Stimulated activated CD8-positive, alpha-beta memory T cell treated with anti-CD3 and anti-CD28 coated beads, Interleukin-12 subunit alpha, Interleukin-12 subunit beta, amount 100 ng/mL, for 24 hours (primary cell): ENCODE measurements at regions not wholly inside any gene's neighbourhood (a gene's known extent, or its start where the extent isn't known, plus 50 kb on each side); places are given as distances from the start of the nearest gene placed in this dataset.
"Not testable (repeated sequence)": the region's sequence is repeated elsewhere in the genome, so short reads cannot be mapped to it uniquely, and the experiment has no call there.

Experiments
- DNase-seq: peaks from one replicate; pipeline ENCODE4 v3.0.0-alpha.2; 2020; ENCODE audit errors: extremely low read depth

DNA sequence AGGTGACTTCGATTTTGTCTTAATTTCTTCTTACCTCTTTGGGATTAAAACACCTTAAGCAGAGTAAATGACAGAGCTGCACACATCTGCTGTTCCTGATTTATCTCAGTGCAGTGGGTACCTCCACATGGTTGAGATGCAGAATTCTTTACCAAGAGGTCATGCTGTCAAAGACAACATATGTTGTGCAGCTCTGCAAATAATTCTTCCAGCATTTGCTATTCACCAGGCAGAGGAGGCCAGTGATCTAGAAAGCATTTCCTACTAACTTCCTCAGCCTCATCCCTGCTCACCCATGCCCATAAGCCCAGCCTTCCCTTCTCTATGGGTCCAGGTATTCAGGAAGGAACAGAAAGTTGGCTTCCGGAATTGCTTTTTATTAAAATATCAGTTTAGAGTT, 109.3 kb downstream of the THBS2 start:
- DNase-seq = no peak

DNA sequence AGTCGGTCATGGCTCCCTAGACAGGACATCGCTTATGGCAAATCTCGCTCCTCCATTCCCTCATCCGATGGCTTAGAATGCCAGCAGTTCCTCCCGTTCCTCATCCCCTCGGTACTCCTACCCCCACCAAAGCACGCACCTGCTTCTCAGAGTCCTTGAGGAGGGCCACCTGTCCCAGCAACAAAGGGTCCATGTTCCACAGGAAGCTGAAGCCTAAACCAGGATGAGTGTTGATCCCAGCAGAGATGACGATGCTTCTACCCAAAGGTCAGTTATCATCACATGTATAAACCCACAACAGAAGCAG, 111.2 kb downstream of the THBS2 start:
- DNase-seq = no peak

DNA sequence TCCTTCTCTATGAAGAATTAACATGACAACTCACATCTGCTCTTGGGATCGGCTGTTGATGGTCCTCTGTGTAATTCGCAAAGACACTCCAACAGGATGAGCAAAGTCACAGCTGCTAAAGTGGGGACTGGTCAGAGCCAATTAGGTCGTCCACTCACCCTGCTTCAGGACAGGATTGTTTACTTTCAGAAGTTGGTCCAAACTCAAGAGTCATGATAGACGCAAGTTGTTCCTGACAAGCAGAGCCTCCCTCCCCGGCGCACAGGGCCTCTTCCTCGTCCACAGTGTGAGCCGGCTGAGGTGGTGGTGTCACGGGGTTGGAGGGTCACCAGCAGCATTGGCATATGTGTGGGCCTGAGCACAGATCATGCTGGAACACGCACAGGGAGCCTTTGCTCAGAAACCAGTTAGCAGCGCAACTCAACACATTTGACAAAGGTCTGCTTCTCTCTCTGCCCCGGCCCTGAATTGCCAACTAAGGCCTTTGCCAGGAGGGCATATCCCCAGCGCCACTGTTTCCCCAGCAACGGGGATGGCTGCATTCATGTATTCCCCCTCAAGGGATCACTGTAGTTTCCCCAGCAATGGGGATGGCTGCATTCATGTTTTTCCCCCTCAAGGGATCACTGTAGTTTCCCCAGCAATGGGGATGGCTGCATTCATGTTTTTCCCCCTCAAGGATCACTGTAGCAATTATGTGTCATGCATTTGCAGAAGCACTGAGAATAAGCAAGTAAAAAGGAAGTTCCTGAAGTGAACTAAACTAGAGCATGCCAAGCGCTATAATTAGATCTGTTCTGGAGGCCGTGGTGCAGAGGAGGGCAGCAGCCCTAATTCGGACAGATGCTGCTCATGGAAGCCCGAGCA, 111.7 kb downstream of the THBS2 start:
- no peak for DNase-seq

DNA sequence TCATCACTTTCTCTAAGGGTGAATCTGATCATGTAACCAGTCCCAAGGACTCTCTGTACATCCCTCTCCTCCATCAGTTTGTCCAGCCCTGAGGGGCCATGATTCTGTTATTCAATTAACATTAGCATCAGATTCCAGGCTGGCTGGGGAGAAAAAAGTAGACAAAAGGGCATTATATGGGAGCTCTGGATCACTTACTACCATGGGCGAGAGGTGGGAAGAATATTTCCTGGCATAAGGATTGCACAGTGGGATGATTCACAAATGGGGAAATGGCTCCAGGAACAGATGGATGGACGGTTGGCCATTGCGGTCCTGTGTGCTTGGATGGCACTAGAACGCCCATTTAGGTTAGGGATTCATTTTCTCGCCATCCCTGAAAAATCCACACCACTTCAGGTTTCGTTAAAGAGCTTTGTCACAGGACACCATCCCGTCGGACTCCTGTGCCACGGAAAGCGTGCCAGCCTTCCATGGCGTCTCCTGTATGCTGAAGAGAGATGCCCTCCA, 112.6 kb downstream of the THBS2 start:
- DNase-seq = no peak

DNA sequence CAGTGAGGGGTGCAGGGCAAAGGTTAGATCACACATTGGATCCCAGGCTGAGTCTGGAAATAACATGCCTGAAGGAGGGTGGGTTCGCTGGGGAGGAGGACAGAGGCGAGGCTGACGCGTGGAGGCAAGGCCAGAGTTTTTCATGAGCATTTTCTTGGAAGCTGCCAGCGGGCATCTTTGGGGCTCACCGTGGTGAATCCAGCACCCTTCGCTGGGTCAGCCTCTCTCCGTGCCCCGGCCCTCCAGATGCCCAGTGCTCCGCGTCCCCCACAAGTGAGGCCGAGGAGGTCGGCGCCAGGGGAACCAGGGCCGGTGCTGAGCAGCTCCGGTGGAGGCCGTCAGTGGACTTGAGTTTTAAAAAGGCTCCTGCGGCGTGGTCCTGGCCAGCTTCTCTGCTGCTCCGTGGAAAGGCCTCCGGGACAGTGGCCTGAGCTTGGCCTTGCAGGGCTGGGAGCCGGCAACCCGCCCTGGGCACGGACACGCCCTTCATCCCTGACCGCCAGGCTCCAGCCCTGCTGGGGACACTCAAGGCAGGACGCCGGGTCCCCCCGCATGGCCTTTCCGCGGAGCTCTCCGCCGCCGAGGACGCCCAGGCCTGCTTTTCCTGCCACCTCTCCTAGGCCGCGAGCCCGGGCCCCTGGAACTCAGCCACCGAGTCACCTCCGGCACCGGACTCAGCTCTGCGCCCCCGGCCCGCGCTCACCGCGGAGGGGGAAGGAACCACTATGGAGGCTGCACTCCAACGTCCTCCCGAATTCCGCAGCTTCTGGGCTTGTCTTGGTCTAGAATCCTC, 114.3 kb downstream of the THBS2 start:
- DNase-seq = no peak

DNA sequence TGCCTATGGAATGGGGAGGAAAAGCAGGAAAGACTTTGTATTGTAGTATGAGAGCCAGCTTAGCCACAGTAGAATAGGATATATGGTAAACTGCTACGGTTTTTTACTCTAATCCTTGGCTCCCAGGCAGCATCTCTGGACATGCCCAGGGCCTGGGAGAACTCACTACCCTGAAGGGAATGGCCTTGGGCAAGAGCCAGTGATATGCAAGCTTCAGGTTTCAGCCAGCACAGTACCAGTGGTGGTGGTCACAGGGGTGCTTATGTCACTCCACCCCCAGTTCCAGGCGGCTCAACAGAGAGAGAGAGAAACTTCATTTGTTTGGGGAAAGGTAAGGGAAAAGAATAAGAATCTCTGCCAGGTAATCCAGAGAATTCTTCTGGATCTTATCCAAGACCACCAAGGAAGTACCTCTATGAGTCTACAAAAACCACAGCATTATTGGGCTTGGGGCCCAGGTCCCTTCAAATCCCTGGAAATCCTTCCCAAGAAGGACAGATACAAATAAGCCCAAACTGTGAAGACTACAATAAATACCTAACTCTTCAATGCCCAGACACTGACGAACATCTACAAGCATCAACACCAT, 121.2 kb downstream of the THBS2 start:
- no peak for DNase-seq

DNA sequence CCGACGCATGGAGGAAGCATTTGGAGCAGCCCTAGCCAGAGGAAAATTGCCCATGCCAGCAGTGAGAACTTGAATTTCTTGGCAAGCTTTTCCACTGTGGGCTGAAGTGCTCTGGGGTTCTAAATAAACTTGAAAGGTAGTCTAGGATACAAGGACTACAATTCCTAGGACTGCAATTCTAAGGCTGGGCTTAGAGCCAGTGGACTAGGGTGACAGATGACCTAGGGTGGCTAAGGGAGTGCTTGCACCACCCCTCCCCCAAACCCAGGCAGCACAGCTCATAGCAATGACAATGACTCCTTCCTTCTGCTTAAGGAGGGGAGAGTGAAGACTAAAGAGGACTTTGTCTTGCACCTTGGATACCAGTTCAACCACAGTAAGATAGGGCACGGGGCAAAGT, 122.3 kb downstream of the THBS2 start:
- no peak for DNase-seq

DNA sequence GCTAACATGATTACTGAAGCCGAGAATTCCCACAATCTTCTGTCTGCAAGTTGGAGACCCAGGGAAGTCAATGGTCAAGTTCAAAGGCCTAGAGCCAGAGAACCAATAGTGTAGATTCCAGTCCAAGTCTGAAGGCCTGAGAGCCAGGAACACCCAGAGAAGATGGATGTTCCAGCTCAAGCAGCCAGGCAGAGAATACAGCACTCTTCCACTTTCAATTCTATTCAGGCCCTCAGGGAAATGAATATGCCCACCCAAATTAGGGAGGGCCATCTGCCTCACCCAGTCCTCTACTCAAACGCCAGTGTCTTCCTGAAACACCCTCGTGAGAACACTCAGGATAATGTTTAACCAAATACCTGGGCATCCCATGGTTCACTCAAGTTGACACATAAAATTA, 123.5 kb downstream of the THBS2 start:
- DNase-seq = no peak

DNA sequence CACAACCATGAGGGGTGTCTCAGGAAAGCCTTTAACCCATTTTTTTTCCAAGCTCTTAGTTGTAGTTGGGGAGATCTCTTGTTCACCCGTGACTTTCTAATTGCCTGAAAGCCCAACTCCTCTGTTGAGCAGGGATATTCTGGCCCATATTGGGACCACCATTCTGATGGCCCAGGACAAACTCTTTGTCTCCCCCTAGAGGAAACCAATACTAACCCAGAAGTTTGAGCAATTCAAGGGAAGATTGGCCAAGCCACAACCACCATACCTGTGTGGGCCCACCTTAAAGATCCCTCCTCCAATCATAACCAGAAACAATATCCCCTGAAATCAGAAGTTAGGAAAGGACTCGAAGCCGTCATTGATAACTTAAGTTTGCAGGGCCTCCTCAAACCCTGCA, 132.6 kb downstream of the THBS2 start:
- DNase-seq = no peak

DNA sequence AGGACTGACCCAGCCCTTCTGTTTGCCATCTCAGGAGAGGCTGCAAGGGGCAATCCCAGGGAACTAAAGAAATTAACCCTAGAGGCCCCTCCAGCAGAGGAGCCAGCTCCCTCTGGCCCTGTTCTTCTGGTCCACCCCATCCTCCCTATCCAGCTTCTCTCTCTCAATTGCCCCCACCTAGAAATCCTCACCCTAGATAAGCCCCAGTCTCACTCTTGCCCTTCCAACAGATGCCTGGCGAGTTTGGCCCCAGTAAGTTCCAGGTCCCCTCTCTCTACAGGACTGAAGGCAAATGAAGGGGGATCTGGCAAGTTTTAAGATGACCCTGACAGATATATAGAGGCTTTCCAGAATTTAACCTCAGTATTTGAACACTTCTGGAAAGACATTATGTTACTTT, 134.0 kb downstream of the THBS2 start:
- DNase-seq = no peak

DNA sequence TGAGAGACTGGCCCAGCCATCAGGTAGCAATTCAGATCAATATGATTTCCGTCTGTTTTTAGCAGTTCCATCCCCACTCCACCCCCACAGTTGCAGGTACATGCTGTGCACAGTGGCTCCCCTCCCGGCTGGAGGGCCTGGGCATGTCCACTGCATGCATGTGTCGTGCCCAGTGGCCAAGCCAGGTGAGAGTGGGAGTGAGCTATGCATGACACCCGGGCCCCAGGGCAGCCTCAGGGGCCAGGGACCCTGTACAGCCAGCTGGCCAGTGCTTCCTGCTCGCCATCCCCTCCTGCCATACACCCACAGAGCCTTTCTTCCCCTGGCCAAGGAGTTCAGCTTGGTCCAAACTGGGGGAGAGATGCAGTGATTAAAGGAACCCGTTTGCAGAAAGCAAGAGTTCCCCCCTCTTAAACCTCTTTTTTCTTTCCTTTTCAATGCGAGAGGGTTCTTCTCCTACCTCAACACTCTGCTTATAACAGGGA, 135.3 kb downstream of the THBS2 start:
- DNase-seq = no peak

DNA sequence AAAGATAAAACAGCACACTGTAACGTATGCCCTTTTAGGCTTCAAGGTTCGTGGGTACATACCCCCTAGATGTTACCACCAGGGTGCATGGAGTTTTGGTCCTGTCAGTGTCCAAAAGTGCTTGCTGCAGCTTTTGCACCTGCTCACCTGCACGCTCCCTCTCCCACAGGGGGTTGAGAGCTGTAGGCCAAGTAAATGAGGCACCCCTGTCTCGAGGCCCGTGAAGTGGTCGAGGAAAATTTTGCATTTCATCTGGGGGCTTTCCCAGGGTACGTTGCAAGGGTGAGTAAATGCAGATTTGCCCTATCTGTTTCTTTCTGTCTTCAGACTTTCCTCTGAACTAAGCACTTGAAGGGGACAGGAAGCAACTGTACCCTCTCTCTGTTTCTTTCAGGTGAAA, 136.0 kb downstream of the THBS2 start:
- no peak for DNase-seq

DNA sequence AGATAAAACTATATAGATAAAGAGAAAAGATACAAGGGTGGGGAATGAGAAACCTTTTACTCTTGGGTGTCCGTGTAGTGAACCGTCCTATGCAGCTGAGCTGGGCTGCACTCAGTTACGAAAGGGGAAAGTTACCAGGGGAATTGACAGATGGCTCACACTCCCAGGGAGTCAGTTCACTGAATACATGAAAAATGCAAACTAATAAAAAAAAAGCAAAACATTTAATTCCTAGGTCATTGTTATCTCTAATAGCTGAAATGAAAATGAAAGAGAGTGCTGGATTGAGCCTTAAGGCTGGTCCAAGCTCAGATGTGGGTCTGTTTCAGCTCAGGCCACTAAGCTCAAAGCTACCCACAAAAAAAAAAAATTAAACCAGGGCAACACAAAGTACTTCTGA, 138.0 kb downstream of the THBS2 start:
- no peak for DNase-seq

DNA sequence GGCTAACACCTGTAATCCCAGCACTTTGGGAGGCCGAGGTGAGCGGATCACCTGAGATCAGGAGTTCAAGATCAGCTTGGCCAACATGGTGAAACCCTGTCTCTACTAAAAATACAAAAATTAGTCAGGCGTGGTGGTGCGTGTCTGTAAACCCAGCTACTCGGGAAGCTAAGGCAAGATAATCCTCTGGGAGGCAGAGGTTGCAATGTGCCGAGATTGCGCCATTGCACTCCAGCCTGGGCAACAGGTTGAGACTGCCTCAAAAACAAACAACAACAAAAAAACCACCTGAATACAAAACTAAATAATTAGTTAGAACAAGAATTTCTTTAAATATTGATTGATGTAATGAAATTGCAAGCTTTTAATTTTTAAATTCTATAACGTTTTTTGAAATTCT, 139.0 kb downstream of the THBS2 start:
- DNase-seq = not testable (repeated sequence)

DNA sequence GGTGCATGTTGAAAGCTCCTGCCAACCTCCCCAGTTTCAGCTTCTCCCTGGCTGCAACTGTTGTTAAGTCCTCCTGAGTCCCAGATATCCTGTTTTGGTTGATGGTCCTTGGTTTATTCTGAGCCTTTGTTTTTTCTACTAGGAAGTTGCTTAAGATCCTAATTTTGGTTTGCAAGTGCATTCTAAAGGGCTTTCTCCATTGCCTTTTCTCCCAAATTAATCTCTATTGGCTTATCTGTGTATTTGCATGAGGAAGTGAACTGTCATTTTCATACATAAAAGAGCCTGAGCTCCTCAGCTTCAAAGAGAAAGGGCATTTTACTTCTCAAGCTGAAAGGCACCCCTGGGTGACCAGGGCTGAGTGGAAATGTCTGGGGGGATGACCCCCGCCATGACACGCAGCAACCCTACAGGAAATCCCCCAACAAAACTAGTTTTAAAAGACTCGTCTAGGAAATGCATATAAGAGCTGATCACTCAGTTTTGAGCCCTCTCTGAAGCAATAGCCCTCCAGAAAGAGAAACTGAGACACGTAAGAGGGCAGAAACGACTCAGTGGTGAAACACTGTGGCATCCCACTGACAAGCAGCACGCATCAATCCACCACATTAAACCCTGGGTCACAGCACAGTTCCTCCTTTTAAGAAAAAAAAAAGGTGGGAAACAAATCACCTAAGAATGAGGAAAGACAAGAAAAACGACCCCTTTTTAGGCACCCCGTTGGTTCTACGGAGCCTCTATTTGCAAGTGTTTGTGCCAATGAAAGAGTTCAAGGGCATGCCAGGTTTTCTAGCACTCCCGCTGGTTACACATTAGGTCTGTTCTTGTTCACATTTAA, 140.9 kb downstream of the THBS2 start:
- no peak for DNase-seq

DNA sequence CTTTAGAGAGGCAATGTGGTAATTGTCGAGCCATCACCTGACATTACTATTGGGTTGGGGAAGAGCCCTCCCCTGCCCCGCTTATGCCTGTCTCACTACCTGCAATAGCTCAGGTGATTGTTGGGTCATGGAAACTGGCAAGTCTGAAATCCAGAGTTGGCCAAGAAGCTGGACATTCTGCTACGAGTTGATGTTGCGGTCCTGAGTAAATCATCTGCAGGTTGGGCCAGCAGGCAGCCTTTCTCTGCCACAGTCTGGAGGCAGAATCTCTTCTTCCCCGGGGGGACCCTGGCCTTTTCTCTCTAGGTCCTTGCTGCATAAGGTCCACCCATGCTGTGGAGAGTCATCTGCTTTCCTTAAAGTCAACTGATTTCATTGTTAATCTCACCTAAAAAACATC, 142.4 kb downstream of the THBS2 start:
- no peak for DNase-seq

DNA sequence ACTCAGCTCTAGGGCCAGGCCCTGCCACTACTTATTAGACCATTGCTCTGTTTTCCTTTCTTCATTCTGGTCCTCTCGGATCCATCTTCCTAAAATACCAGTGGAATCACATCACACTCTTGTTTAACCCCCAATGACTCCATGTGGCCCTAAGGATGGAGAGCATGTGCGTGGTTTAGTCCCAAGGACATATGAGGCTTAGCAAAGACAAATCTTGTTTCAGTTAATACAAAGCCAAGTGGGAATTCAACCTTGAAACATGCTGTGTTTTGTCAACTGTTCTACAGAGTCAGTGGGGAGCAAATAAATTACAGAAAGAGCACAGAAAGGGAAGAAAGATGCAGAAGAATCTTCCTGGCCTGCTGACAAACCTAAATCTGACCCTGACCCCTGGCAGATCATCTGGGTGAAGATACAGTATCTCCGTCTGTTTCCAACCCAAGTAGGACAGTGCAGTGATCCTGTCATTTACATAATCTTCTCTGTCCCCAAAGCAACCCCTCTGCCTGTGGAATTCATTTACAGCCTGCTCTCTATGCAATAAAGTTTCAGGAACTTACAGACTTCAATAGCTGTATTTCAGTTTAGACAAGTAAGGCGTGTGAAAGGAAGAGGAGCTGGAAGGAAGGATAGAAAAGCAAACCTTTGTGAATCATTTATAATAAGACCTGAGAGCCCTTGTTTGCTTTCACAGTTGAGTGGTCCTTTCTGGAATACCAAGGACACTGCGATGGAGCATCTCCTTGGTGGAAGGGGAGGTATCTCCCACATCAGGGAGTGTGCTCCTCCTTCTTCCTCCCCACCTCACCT, 144.0 kb downstream of the THBS2 start:
- no peak for DNase-seq

DNA sequence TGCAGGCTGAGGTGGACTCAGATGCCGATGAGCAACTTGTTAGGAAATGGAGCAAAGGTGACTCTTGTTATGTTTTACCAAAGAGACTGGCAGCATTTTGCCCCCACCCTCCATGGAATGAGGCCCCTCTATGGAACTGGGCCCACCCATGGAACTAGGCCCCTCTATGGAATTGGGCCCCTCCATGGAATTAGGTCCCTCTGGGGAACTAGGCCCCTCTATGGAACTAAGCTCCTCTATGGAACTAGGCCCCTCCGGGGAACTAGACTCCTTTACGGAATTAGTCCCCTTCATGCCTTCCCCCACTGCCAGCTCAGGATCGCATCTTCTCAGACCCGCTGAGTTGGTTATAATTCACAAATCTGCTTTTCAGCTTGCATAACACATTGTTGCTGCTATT, 144.9 kb downstream of the THBS2 start:
- no peak for DNase-seq

DNA sequence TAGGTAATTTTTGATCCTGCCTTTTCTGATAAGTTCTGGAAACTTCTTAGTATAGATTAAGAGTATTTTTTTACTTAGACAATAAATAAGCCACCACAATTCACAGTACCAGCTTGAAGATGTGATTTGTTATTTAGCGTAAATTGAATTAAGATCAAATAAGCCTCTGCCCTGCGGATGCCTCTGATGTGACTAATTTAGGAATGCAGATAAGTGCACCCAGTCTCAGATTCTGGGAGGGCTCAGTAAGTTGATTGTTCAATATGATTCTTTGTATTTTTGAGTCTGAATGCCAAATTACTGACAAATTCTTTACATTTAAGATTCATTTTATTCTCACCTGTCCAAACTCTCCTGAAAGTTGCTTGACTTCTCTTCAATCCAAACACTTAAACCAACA, 147.5 kb downstream of the THBS2 start:
- no peak for DNase-seq

DNA sequence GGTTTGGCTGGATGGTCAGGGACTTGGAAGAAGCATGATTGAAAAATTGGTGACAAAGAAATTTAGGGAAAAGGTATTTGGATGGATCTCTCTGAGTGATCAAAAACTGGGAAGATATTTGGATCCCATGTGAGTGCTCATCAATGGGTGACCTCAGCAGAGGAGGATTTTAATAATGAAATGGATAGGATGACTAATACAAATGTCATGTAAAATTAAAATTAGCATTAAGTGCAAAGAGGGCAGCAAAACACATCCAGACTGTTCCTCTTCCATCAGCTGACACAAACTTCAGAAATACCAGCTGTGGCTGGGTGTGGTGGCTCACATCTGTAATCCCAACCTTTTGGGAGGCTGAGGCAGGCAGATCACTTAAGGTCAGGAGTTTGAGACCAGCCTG, 151.7 kb downstream of the THBS2 start:
- no peak for DNase-seq
